ENCODE measurements at regions not wholly inside any gene's neighbourhood (a gene's known extent, or its start where the extent isn't known, plus 50 kb on each side); places are given as distances from the start of the nearest gene placed in this dataset.

DNA sequence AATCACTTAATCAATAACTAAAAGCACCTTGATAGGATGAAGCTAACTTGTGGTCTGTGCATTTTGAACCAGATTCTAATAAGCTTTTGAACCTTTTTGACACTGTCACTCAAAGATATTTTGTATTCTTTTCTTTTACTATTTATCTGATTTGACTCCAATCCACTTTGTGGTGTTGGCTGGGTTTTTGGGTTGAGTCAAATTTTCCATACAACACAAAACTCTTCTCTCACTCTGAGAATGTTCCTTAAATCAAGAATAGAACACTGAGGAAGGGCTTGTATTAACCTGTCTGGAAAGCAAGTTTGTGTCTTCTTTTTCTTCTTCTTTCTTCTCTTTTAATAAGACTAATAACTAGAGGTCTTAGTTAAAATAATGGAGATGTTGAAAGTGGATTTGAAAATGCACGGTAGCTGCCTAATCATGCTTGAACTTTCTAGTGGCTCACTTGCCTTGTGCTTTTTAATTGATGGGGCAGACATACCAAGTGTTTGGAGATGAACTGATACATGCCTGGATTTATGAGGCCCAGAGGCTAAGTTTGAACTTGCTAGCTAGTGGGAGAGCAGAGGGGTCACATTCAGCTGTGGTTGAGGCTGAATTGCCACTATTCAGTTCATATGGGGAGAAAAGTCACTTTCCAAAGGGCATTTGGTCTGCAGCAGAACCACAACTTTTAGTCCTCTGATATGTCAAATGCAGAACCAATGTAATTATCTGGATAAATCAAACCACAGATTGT lies 93.5 kb upstream of the PTHLH start:
- H3K27ac Mint-ChIP-seq = no peak overlapping the region
- H3K27me3 Mint-ChIP-seq (ENCODE audit: low read depth) = no peaks in the 10 kb centered on the region
- no peaks in the 10 kb centered on the region for H3K36me3 Mint-ChIP-seq (ENCODE audit: low read depth)
- ChIA-PET POLR2A (no interaction called here), CTCF (no interaction called here)
- H3K4me1 Mint-ChIP-seq (ENCODE audit: low read depth) = no peaks in the 10 kb centered on the region
- ATAC-seq (no peak), DNase-seq (no peak)
- no peak overlapping the region for H3K4me3 Mint-ChIP-seq
- H3K9me3 Mint-ChIP-seq (ENCODE audit: insufficient read depth) = peaks cover 5% of the 10 kb centered on the region

DNA sequence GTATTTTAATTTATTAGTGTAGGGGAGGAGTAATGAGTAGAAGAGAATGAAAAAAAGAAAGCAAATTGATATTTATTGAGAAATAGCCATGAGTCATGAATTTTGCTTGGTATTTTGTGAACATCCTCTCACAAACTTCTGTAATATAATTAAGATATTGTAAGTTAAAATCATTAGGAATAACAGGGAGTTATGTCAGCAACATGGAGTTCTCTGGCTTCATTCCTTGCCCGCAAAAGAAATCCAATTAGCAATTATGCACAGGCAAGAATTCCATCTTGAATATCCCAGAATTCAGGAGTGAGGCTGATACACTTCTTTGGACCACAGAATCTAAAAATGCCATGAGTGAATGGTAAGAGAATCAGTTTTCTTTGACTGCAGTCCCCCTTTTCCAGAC lies 94.3 kb upstream of the PTHLH start:
- Mint-ChIP-seq H3K27me3 (ENCODE audit: low read depth) (peaks cover 2% of the 10 kb centered on the region), H3K4me3 (no peak overlapping the region), H3K9me3 (ENCODE audit: insufficient read depth) (peaks cover 5% of the 10 kb centered on the region), H3K4me1 (ENCODE audit: low read depth) (no peaks in the 10 kb centered on the region), H3K27ac (no peak overlapping the region), H3K36me3 (ENCODE audit: low read depth) (no peaks in the 10 kb centered on the region)
- POLR2A ChIA-PET = no interaction called here
- no peak for ATAC-seq
- no peak for DNase-seq
- CTCF ChIA-PET = no interaction called here

GRCh38 chr12:28068467-28068866 lies 95.9 kb upstream of the PTHLH start:
- Mint-ChIP-seq H3K9me3 (ENCODE audit: insufficient read depth) (peaks cover 5% of the 10 kb centered on the region), H3K27ac (no peak overlapping the region), H3K4me3 (no peak overlapping the region), H3K36me3 (ENCODE audit: low read depth) (no peaks in the 10 kb centered on the region), H3K27me3 (ENCODE audit: low read depth) (peaks cover 2% of the 10 kb centered on the region), H3K4me1 (ENCODE audit: low read depth) (no peaks in the 10 kb centered on the region)
- DNase-seq (no peak), ATAC-seq (no peak)
- ChIA-PET POLR2A (interaction anchor here (0.6 kb wide), 1 partner anchor 914 kb away, joined by 3 read pairs; no protein-coding TSS in a partner anchor), CTCF (no interaction called here)

- DNase-seq (no peak), ATAC-seq (no peak)
- H3K27ac Mint-ChIP-seq = no peak overlapping the region
- no peak overlapping the region for H3K4me3 Mint-ChIP-seq
- H3K4me1 Mint-ChIP-seq (ENCODE audit: low read depth) = no peaks in the 10 kb centered on the region
- CTCF ChIA-PET = no interaction called here
- H3K36me3 Mint-ChIP-seq (ENCODE audit: low read depth) = no peaks in the 10 kb centered on the region
- POLR2A ChIA-PET = no interaction called here
- peaks cover 2% of the 10 kb centered on the region for H3K27me3 Mint-ChIP-seq (ENCODE audit: low read depth)
- no peaks in the 10 kb centered on the region for H3K9me3 Mint-ChIP-seq (ENCODE audit: insufficient read depth)
Measured at GRCh38 chr12:28079539-28079938, 107.0 kb upstream of the PTHLH start.

DNA sequence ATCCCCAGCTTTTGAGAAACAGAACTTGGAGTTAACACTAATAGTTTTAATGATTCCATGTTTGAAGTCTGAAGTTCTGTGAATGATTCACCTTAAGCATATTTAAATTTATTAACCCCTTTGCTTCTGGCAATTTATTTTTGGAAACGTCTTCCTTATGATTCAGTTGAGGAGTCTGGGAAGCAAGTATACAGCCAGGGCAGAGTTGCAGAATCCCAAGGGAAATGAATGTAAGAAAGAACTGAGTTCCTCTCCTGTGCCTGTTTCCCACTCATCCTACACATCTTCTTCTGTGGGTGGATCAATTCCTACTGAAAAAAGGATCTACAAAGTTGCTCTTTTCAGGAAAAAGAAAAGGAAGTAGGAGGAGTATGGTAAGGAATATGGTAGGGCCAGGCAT lies 108.2 kb upstream of the CCDC91 start:
- ChIA-PET CTCF (no interaction called here), POLR2A (no interaction called here)
- Mint-ChIP-seq H3K36me3 (ENCODE audit: low read depth) (no peaks in the 10 kb centered on the region), H3K4me3 (no peak overlapping the region), H3K4me1 (ENCODE audit: low read depth) (peaks cover 5% of the 10 kb centered on the region), H3K27me3 (ENCODE audit: low read depth) (peaks cover 4% of the 10 kb centered on the region), H3K9me3 (ENCODE audit: insufficient read depth) (no peaks in the 10 kb centered on the region), H3K27ac (no peak overlapping the region)
- no peak for DNase-seq
- ATAC-seq = no peak

GRCh38 chr12:28083840-28084678 lies 106.2 kb upstream of the CCDC91 start:
- DNase-seq = no peak
- ChIA-PET POLR2A (no interaction called here), CTCF (no interaction called here)
- no peak for ATAC-seq
- Mint-ChIP-seq H3K27me3 (ENCODE audit: low read depth) (peaks cover 2% of the 10 kb centered on the region), H3K4me3 (no peak overlapping the region), H3K27ac (no peak overlapping the region), H3K36me3 (ENCODE audit: low read depth) (no peaks in the 10 kb centered on the region), H3K9me3 (ENCODE audit: insufficient read depth) (no peaks in the 10 kb centered on the region), H3K4me1 (ENCODE audit: low read depth) (peaks cover 8% of the 10 kb centered on the region)

DNA sequence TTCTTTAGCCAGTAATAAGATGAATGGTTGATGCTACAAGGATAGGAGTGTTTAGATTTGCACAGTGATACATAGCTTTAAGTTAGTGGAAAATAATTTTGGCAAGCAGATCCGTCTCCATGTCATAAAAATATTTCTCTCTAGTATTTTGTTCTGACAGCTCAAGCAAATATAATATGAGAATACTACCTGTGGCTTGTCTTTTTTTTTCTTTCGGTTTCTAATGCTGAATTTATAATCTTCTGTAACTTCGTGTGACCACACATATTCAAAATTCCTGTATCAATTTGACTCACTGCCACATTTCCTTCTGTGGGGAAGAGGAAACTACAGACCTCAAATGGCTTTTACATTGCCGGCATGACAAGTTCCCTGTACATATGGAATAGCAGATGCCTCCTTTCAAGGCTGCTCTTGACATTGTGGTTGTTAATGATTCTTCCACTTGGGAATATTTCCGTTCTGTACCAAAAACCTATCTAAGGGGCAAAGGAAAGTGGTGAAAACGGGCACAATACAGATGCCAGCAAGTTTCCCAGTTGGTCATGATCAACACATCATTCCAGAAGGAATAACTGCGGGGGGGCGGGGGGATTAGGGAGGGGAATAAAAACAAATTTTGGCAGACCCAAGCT lies 103.6 kb upstream of the CCDC91 start:
- no peaks in the 10 kb centered on the region for H3K9me3 Mint-ChIP-seq (ENCODE audit: insufficient read depth)
- peaks cover 8% of the 10 kb centered on the region for H3K4me1 Mint-ChIP-seq (ENCODE audit: low read depth)
- DNase-seq (no peak), ATAC-seq (no peak)
- no peak overlapping the region for H3K27ac Mint-ChIP-seq
- H3K4me3 Mint-ChIP-seq = no peak overlapping the region
- peaks cover 4% of the 10 kb centered on the region for H3K27me3 Mint-ChIP-seq (ENCODE audit: low read depth)
- H3K36me3 Mint-ChIP-seq (ENCODE audit: low read depth) = no peaks in the 10 kb centered on the region
- ChIA-PET POLR2A (no interaction called here), CTCF (no interaction called here)

GRCh38 chr12:28088566-28089272 lies 101.5 kb upstream of the CCDC91 start:
- Mint-ChIP-seq H3K27me3 (ENCODE audit: low read depth) (peaks cover 4% of the 10 kb centered on the region), H3K4me3 (no peak overlapping the region), H3K36me3 (ENCODE audit: low read depth) (no peaks in the 10 kb centered on the region), H3K9me3 (ENCODE audit: insufficient read depth) (no peaks in the 10 kb centered on the region), H3K4me1 (ENCODE audit: low read depth) (peaks cover 8% of the 10 kb centered on the region), H3K27ac (no peak overlapping the region)
- CTCF ChIA-PET = no interaction called here
- DNase-seq (no peak), ATAC-seq (no peak)
- POLR2A ChIA-PET = no interaction called here

- Mint-ChIP-seq H3K4me3 (no peak overlapping the region), H3K27me3 (ENCODE audit: low read depth) (peaks cover 4% of the 10 kb centered on the region), H3K4me1 (ENCODE audit: low read depth) (peaks cover 8% of the 10 kb centered on the region), H3K27ac (no peak overlapping the region), H3K9me3 (ENCODE audit: insufficient read depth) (no peaks in the 10 kb centered on the region), H3K36me3 (ENCODE audit: low read depth) (no peaks in the 10 kb centered on the region)
- CTCF ChIA-PET = no interaction called here
- DNase-seq (no peak), ATAC-seq (no peak)
- POLR2A ChIA-PET = no interaction called here
Measured at GRCh38 chr12:28089338-28089737, 100.9 kb upstream of the CCDC91 start.

GRCh38 chr12:28090835-28091234 lies 99.4 kb upstream of the CCDC91 start:
- no peaks in the 10 kb centered on the region for H3K9me3 Mint-ChIP-seq (ENCODE audit: insufficient read depth)
- ChIA-PET CTCF (no interaction called here), POLR2A (no interaction called here)

DNA sequence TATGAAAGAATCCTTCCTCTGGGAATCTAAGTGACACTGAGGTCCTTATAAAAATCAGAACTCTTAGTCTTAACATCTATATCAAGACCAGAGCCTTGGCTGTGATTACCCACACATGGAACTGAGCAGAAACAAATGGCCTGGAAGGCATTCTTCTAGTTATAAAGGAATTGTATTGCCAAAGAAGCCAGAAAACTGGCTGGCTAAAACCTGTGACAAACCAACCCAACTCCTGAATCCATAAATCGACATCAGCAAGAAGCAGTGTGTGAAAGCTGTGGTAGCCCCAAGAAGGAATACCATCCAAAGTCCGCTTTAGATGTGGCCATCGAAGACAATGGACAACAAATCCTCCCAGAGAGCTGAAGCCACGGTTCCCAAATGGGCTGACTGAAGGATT lies 97.9 kb upstream of the CCDC91 start:
- no peak for ATAC-seq
- Mint-ChIP-seq H3K4me3 (no peak overlapping the region), H3K36me3 (ENCODE audit: low read depth) (no peaks in the 10 kb centered on the region), H3K4me1 (ENCODE audit: low read depth) (peaks cover 3% of the 10 kb centered on the region), H3K27ac (no peak overlapping the region), H3K9me3 (ENCODE audit: insufficient read depth) (no peaks in the 10 kb centered on the region), H3K27me3 (ENCODE audit: low read depth) (peaks cover 3% of the 10 kb centered on the region)
- ChIA-PET CTCF (no interaction called here), POLR2A (no interaction called here)
- DNase-seq = no peak

More at GRCh38 chr12:28090835-28091234, 99.4 kb upstream of the CCDC91 start:
- Mint-ChIP-seq H3K4me3 (no peak overlapping the region), H3K36me3 (ENCODE audit: low read depth) (no peaks in the 10 kb centered on the region), H3K4me1 (ENCODE audit: low read depth) (peaks cover 8% of the 10 kb centered on the region), H3K27me3 (ENCODE audit: low read depth) (peaks cover 4% of the 10 kb centered on the region), H3K27ac (no peak overlapping the region)
- DNase-seq (no peak), ATAC-seq (no peak)

GRCh38 chr12:28096649-28097048 lies 93.6 kb upstream of the CCDC91 start:
- no peak for ATAC-seq
- Mint-ChIP-seq H3K27ac (no peak overlapping the region), H3K36me3 (ENCODE audit: low read depth) (no peaks in the 10 kb centered on the region), H3K4me3 (no peak overlapping the region), H3K27me3 (ENCODE audit: low read depth) (peaks cover 7% of the 10 kb centered on the region), H3K4me1 (ENCODE audit: low read depth) (no peaks in the 10 kb centered on the region), H3K9me3 (ENCODE audit: insufficient read depth) (no peaks in the 10 kb centered on the region)
- CTCF ChIA-PET = no interaction called here
- POLR2A ChIA-PET = no interaction called here
- no peak for DNase-seq

Measured in activated CD8-positive, alpha-beta T cell treated with anti-CD3 and anti-CD28 coated beads, Interleukin-2, amount 10 ng/mL, durations not matched to agents 7 days and 5 days (primary cell).